GM21723 (cell line): ENCODE measurements at regions not wholly inside any gene's neighbourhood (a gene's known extent, or its start where the extent isn't known, plus 50 kb on each side); places are given as distances from the start of the nearest gene placed in this dataset.

ENCODE experiments used
- ATAC-seq: cut with Tn5 transposase; IDR thresholded peaks from one replicate; pipeline ENCODE4 v1.9.1; 2021; ENCODE audit warnings: mild to moderate bottlenecking, moderate library complexity; ENCODE audit not compliant: unreplicated experiment

- ATAC-seq = no peak
Measured at GRCh38 chr22:48573766-48574165, 1253.9 kb downstream of the BRD1 start.

GRCh38 chr22:48572951-48573350 lies 1254.7 kb downstream of the BRD1 start:
- ATAC-seq = no peak

DNA sequence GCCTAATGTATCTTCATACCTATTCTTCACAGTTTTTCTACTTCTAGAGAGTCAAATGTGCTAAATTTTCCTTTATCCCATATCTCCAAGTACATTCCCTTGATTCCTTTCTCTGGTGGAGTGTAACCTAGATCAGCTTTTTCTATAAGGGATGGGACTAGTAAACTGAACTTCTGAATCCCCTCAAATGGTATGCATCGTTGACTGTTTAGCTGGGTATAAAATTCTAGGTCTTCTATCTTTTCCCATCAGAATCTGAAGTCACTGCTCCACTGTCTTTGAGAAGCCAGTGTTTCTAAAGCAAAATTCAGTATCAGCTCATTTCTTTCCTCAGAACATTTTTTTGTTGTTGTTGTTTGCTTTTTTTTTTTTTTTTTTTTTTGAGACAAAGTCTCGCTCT lies 1256.8 kb downstream of the BRD1 start:
- no peak for ATAC-seq

GRCh38 chr22:48569476-48570233 lies 1258.0 kb downstream of the BRD1 start:
- ATAC-seq = no peak

- ATAC-seq = no peak
Measured at GRCh38 chr22:48568736-48569330, 1258.8 kb downstream of the BRD1 start.

DNA sequence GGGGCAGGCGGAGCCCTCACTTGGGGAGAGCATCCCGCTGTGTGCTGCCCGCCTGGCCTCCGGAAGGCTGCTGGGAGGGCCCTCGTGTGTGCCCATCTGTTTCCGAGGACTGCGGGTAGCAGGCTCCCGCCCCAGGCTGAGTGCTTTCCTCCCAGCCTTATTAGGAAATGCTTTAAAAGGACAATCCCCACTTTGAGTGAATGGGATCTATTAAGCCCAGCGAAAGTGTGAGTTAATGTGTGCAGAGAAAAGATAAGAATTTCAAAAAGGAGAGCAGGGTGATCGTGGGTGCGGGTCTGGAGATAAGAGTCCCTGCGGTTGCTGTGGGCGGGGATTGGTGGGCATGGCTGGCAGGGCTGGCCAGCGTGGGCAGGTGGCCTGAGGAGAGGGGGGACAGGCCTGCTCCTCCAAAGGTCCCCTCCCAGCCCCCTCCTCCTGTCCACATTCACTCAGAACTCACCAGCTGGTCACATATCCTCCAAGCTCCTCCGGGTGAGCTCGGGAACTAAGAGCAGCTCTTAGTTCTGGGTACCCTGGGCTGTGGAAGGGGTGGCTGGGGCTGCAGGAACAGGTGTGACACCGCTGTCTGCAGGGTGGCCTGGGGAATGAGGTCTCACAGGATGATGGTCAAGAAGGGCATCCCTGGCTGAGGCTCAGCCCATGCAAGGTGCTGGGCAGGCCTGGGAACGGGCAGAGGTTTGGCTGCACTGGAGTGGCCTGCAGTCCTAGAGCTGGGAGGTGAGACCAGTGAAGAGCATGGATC lies 1260.3 kb downstream of the BRD1 start:
- no peak for ATAC-seq

DNA sequence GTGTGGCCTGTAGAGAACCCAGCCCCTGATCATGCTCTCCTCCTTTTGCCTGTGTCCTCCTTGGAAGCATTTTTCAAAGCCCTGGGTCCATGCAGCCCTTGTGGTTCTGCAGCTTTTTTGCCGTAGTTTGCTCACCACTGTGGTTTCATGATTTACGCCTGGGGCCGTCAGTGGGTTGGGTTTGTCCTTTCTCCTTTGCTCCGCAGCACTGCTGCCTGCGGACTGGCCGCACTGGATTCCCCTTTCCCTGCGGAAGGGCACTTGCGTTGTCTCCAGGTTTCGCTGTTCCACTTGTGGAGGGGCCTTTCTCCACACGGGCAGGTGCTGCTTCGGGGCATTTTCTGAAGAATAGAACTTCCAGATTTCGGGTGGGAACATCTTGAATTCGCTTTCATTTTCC lies 1260.9 kb downstream of the BRD1 start:
- no peak for ATAC-seq

GRCh38 chr22:48565901-48566501 lies 1261.7 kb downstream of the BRD1 start:
- ATAC-seq = no peak

DNA sequence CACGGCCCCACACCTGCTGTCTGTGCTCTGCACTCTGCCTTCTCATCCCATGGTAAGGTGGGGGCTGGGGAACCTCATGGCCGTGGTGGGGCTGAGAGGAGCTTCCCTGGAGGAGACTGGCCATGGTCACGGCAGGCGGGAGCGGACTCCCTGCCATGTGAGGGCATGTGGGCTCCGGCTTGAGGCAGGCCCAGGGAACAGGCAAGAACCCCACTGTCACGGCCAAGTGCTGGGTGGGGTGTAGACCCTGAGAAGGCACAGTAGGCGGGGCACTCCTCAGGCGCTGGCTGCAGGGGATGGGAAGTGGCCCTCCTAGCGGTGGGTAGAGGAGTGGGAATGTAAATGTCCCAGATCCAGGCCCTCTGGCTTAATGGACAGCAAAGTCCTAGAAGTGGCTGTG lies 1262.7 kb downstream of the BRD1 start:
- no peak for ATAC-seq

DNA sequence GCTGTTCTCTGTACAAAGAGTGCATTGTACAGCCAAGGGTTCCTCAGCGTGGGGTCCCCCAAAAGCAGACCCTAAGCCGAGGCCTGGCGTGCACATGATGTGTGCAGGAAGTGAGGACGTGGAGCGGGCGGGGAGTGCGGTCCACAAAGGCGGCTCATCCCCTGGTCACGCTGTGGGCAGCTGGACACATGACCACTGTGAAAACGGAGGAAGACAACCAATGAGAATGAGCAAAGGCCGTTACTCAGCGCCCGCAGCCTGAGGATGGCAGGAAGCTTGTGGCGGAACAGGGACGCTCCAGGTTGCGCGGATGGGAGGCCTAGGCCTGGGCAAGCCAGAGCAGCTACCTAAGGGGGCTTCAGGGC lies 1263.7 kb downstream of the BRD1 start:
- no peak for ATAC-seq

DNA sequence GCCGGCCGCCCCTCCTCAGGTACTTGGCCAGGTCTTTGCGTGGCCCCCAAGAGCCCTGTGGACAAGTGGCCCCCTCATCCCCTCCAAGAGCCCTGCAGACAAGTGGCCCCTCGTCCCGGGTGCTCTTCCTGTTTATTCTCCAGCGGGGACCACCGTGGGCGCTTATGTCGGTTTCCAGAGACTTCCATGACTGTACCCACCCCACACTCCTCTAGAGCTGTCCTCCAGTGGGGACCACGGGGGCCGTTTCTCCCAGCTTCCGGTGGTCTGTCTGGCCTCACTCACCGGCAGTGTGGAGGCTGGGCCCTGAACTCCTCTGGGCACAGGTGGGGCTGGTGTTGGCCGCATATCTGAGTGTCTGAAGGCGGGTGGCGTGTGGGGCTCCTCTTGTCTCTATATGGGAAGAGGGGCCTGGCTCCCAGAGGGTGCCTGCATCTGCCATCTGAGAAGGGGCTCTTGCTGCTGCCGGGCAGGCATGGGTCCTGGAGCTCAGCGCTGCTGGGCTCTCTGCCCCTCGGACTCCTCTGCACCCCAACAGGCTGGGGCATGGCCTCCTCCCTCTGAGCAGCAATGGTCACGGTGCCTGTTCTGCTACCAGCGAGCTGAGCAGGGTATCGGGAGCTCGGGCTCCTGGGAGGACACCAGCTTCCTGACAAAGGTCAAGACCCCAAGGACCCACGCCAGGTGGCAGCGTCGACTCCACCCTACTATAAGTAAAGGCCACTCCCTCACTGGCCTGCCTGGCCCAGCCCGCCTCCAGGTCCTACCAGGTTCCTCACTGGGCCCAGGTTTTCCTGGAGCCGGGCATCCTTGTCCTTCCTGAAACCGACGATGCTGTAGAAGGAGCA lies 1264.3 kb downstream of the BRD1 start:
- no peak for ATAC-seq

DNA sequence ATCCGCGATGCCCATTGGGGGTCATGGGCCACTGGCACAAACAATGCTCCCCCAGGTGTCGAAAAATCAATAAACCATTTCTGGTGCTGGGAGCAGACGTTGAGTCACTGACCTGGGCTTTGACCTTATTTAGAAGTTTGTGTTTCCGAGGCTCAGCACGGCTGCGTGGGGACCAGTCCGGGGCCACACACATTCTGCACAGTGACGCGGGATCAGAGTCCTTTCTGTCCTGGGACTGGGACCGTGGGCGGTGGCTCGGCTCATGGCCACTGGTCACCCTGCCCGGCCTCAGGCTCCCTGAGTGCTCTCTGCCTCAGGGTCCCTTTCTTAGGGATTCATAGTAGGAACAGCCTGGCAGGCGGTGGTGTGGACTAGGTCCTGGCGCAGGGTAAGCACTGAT lies 1266.0 kb downstream of the BRD1 start:
- ATAC-seq = no peak

- ATAC-seq = no peak
Measured at GRCh38 chr22:48560836-48561235, 1266.8 kb downstream of the BRD1 start.

- no peak for ATAC-seq
Measured at GRCh38 chr22:48560389-48560751, 1267.3 kb downstream of the BRD1 start.

- no peak for ATAC-seq
Measured at GRCh38 chr22:48559647-48560388, 1267.9 kb downstream of the BRD1 start.

DNA sequence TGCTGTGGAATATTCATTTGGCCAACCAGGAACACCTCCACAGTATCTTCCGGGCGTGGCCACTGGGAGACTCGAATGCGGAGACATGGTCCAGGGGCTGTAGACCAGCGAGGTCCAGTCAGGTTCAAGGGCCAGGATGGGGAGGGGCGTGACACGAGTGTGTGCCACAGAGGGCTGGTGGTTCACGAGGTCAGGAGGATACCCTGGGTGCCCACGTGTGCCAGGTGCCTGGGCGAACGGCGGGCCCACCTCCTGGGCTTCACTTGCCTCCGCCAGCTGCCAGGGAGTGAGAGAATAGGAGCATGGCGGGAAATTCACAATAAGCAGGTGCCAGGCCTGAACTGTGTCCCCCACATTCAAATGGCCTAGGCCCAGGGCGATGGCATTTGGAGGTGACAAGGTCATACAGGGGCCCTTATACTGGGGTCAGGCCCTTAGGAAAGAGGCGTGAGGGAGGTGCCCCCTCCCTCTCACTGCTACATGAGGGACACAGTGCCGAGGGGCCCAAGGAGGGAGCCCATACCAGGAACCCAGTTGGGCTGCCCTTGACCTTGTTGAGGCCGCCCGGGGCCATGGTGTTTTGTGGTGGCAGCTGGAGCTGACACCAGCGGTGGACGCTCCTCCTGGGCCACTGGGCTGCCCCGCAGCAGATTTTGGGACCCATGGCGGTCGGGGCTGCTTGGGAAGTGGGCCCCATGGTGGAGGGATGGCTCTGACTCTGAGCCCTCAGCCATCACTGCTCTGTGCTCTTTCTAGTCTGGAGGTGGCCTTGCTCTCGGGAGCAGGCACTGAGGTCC lies 1268.9 kb downstream of the BRD1 start:
- no peak for ATAC-seq

DNA sequence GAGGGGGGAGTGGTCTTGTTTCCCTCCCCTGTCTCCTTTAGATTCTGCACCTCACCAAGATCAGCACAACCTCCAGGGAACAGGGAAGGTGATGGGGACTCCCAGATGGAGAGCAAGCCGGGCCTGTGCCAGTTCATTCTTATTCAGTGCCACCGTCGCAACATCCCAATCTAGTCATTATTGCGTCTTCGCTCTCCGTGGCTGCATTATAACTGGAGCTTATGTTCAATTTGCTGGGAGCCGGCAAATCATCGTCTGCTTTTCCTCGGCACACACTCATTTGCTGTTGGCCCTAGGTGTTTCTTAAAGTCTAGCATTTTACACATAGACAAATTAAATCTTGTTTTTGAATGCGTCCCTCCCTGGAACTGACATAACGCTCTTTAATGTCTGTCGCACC lies 1269.7 kb downstream of the BRD1 start:
- ATAC-seq = no peak

DNA sequence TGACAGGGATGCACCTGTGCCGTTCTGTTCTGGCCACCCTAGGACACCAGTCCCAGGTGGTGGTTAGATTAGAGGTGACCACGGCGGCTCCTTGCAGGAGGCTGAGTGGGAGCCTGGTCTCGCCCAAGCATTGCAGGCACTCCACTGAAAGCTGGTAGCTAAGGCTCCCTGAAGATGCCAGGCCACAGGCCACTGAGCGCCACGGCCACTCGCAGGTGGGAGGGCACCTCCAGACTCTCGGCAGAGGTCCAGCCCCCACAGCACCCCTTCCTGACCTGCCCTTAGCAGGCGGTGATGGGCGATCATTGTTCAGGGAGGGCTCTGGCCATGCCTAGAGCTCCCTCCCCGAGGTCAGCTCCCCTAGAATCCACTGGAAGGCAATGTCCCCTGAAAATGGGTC lies 1270.2 kb downstream of the BRD1 start:
- ATAC-seq = no peak

- no peak for ATAC-seq
Measured at GRCh38 chr22:48556751-48557150, 1270.9 kb downstream of the BRD1 start.
